ENCODE measurements at regions not wholly inside any gene's neighbourhood (a gene's known extent, or its start where the extent isn't known, plus 50 kb on each side); places are given as distances from the start of the nearest gene placed in this dataset.
A peak's percentile ranks its signal among the peaks of the same experiment; 100 is the strongest.

- ATAC-seq (no peak), DNase-seq (no peak)
- Mint-ChIP-seq H3K27me3 (ENCODE audit: low read depth) (peaks cover 2% of the 10 kb centered on the region), H3K9me3 (ENCODE audit: insufficient read depth) (no peaks in the 10 kb centered on the region), H3K4me3 (no peak overlapping the region), H3K27ac (no peak overlapping the region), H3K4me1 (ENCODE audit: low read depth) (peaks cover 9% of the 10 kb centered on the region), H3K36me3 (ENCODE audit: low read depth) (peaks cover 1% of the 10 kb centered on the region)
- ChIA-PET CTCF (no interaction called here), POLR2A (no interaction called here)
These were observed 209.8 kb downstream of the BCL11B start for GRCh38 chr14:99062216-99062615.

- Mint-ChIP-seq H3K9me3 (ENCODE audit: insufficient read depth) (no peaks in the 10 kb centered on the region), H3K4me3 (no peak overlapping the region), H3K27ac (no peak overlapping the region), H3K36me3 (ENCODE audit: low read depth) (no peaks in the 10 kb centered on the region), H3K27me3 (ENCODE audit: low read depth) (peaks cover 2% of the 10 kb centered on the region), H3K4me1 (ENCODE audit: low read depth) (peaks cover 8% of the 10 kb centered on the region)
- no peak for DNase-seq
- no peak for ATAC-seq
- ChIA-PET POLR2A (no interaction called here), CTCF (no interaction called here)
These were observed 209.1 kb downstream of the BCL11B start for GRCh38 chr14:99062772-99063418.

- no peaks in the 10 kb centered on the region for H3K9me3 Mint-ChIP-seq (ENCODE audit: insufficient read depth)
- ChIA-PET CTCF (no interaction called here), POLR2A (no interaction called here)
- peaks cover 8% of the 10 kb centered on the region for H3K4me1 Mint-ChIP-seq (ENCODE audit: low read depth)
- H3K36me3 Mint-ChIP-seq (ENCODE audit: low read depth), result no peaks in the 10 kb centered on the region
- no peak for ATAC-seq
- peaks cover 2% of the 10 kb centered on the region for H3K27me3 Mint-ChIP-seq (ENCODE audit: low read depth)
- DNase-seq, result no peak
- H3K4me3 Mint-ChIP-seq, result no peak overlapping the region
- no peak overlapping the region for H3K27ac Mint-ChIP-seq
These were observed 208.3 kb downstream of the BCL11B start for GRCh38 chr14:99063620-99064225.

GRCh38 chr14:99064262-99064954, 207.6 kb downstream of the BCL11B start:
- peak; percentile 10 for DNase-seq
- ATAC-seq, result no peak
- H3K4me3 Mint-ChIP-seq, result no peak overlapping the region
- POLR2A ChIA-PET, result no interaction called here
- H3K27me3 Mint-ChIP-seq (ENCODE audit: low read depth), result peaks cover 2% of the 10 kb centered on the region
- H3K27ac Mint-ChIP-seq, result no peak overlapping the region
- CTCF ChIA-PET, result no interaction called here
- peaks cover 8% of the 10 kb centered on the region for H3K4me1 Mint-ChIP-seq (ENCODE audit: low read depth)
- H3K9me3 Mint-ChIP-seq (ENCODE audit: insufficient read depth), result no peaks in the 10 kb centered on the region
- no peaks in the 10 kb centered on the region for H3K36me3 Mint-ChIP-seq (ENCODE audit: low read depth)

GRCh38 chr14:99065551-99065950, 206.4 kb downstream of the BCL11B start:
- DNase-seq, result peak; percentile 16
- ChIA-PET CTCF (no interaction called here), POLR2A (no interaction called here)
- Mint-ChIP-seq H3K4me1 (ENCODE audit: low read depth) (peaks cover 8% of the 10 kb centered on the region), H3K36me3 (ENCODE audit: low read depth) (no peaks in the 10 kb centered on the region), H3K27me3 (ENCODE audit: low read depth) (no peaks in the 10 kb centered on the region), H3K4me3 (no peak overlapping the region), H3K27ac (no peak overlapping the region), H3K9me3 (ENCODE audit: insufficient read depth) (no peaks in the 10 kb centered on the region)
- ATAC-seq, result no peak

GRCh38 chr14:99066378-99066777, 205.6 kb downstream of the BCL11B start:
- no peak overlapping the region for H3K27ac Mint-ChIP-seq
- ChIA-PET POLR2A (no interaction called here), CTCF (interaction anchor here (0.7 kb wide), 1 partner anchor 12 kb away, joined by 3 read pairs; no protein-coding TSS in a partner anchor)
- no peak overlapping the region for H3K4me3 Mint-ChIP-seq
- no peak for DNase-seq
- peaks cover 6% of the 10 kb centered on the region for H3K9me3 Mint-ChIP-seq (ENCODE audit: insufficient read depth)
- H3K36me3 Mint-ChIP-seq (ENCODE audit: low read depth), result no peaks in the 10 kb centered on the region
- ATAC-seq, result no peak
- peaks cover 10% of the 10 kb centered on the region for H3K4me1 Mint-ChIP-seq (ENCODE audit: low read depth)
- H3K27me3 Mint-ChIP-seq (ENCODE audit: low read depth), result no peaks in the 10 kb centered on the region

GRCh38 chr14:99067141-99067920, 204.7 kb downstream of the BCL11B start:
- Mint-ChIP-seq H3K4me1 (ENCODE audit: low read depth) (peaks cover 10% of the 10 kb centered on the region), H3K36me3 (ENCODE audit: low read depth) (no peaks in the 10 kb centered on the region), H3K9me3 (ENCODE audit: insufficient read depth) (peaks cover 9% of the 10 kb centered on the region), H3K4me3 (no peak overlapping the region), H3K27me3 (ENCODE audit: low read depth) (no peaks in the 10 kb centered on the region), H3K27ac (no peak overlapping the region)
- no peak for ATAC-seq
- CTCF ChIA-PET, result no interaction called here
- DNase-seq, result peak; percentile 9
- POLR2A ChIA-PET, result no interaction called here

- Mint-ChIP-seq H3K9me3 (ENCODE audit: insufficient read depth) (peaks cover 11% of the 10 kb centered on the region), H3K36me3 (ENCODE audit: low read depth) (no peaks in the 10 kb centered on the region), H3K27me3 (ENCODE audit: low read depth) (no peaks in the 10 kb centered on the region), H3K4me3 (no peak overlapping the region), H3K27ac (no peak overlapping the region), H3K4me1 (ENCODE audit: low read depth) (peaks cover 10% of the 10 kb centered on the region)
- ChIA-PET POLR2A (no interaction called here), CTCF (no interaction called here)
- ATAC-seq, result no peak
- peak; percentile 9 for DNase-seq
These were observed 204.1 kb downstream of the BCL11B start for GRCh38 chr14:99067927-99068326.

GRCh38 chr14:99069946-99070345, 202.1 kb downstream of the BCL11B start:
- Mint-ChIP-seq H3K27me3 (ENCODE audit: low read depth) (no peaks in the 10 kb centered on the region), H3K27ac (no peak overlapping the region), H3K4me3 (no peak overlapping the region), H3K4me1 (ENCODE audit: low read depth) (peaks cover 5% of the 10 kb centered on the region), H3K36me3 (ENCODE audit: low read depth) (no peaks in the 10 kb centered on the region), H3K9me3 (ENCODE audit: insufficient read depth) (peaks cover 11% of the 10 kb centered on the region)
- DNase-seq, result peak; percentile 11
- POLR2A ChIA-PET, result no interaction called here
- ATAC-seq, result no peak
- CTCF ChIA-PET, result no interaction called here

- no peak for DNase-seq
- ATAC-seq, result no peak
- H3K27me3 Mint-ChIP-seq (ENCODE audit: low read depth), result no peaks in the 10 kb centered on the region
- H3K4me3 Mint-ChIP-seq, result no peak overlapping the region
- POLR2A ChIA-PET, result no interaction called here
- CTCF ChIA-PET, result no interaction called here
- H3K4me1 Mint-ChIP-seq (ENCODE audit: low read depth), result peaks cover 27% of the 10 kb centered on the region
- peaks cover 11% of the 10 kb centered on the region for H3K9me3 Mint-ChIP-seq (ENCODE audit: insufficient read depth)
- peaks cover 2% of the 10 kb centered on the region for H3K36me3 Mint-ChIP-seq (ENCODE audit: low read depth)
- no peak overlapping the region for H3K27ac Mint-ChIP-seq
These were observed 199.6 kb downstream of the BCL11B start for GRCh38 chr14:99072433-99072832.

- POLR2A ChIA-PET, result no interaction called here
- ATAC-seq (no peak), DNase-seq (no peak)
- Mint-ChIP-seq H3K4me1 (ENCODE audit: low read depth) (peaks cover 30% of the 10 kb centered on the region), H3K27me3 (ENCODE audit: low read depth) (no peaks in the 10 kb centered on the region), H3K4me3 (no peak overlapping the region), H3K36me3 (ENCODE audit: low read depth) (peaks cover 2% of the 10 kb centered on the region), H3K27ac (no peak overlapping the region), H3K9me3 (ENCODE audit: insufficient read depth) (peaks cover 11% of the 10 kb centered on the region)
- CTCF ChIA-PET, result no interaction called here
These were observed 199.0 kb downstream of the BCL11B start for GRCh38 chr14:99072956-99073355.

- ChIA-PET CTCF (no interaction called here), POLR2A (no interaction called here)
- H3K4me1 Mint-ChIP-seq (ENCODE audit: low read depth), result peaks cover 30% of the 10 kb centered on the region
- peaks cover 11% of the 10 kb centered on the region for H3K9me3 Mint-ChIP-seq (ENCODE audit: insufficient read depth)
- DNase-seq (no peak), ATAC-seq (no peak)
- peaks cover 2% of the 10 kb centered on the region for H3K36me3 Mint-ChIP-seq (ENCODE audit: low read depth)
- H3K4me3 Mint-ChIP-seq, result no peak overlapping the region
- H3K27ac Mint-ChIP-seq, result no peak overlapping the region
- H3K27me3 Mint-ChIP-seq (ENCODE audit: low read depth), result no peaks in the 10 kb centered on the region
These were observed 198.6 kb downstream of the BCL11B start for GRCh38 chr14:99073431-99073830.

Data from activated CD8-positive, alpha-beta T cell treated with anti-CD3 and anti-CD28 coated beads, Interleukin-2, amount 10 ng/mL, durations not matched to agents 7 days and 5 days (primary cell).